ENCODE measurements at regions not wholly inside any gene's neighbourhood (a gene's known extent, or its start where the extent isn't known, plus 50 kb on each side); places are given as distances from the start of the nearest gene placed in this dataset.

DNA sequence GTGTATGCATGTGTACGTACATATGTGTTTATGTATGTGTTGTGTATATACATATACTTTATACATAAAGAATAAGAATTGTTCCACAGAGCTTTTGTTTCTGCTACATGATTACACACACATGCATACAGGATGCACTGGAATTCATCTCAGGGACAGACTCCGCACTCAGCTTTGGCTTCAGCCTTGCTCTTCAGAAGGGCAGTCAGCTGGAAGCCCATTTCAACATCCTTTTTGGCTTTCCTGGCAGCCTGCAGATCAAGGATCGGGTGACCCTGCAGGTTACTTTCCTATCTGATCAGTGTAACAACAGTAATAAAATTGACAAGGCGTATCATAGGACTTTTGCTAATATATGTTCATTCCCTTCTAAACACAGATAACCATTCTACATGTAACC lies 144.1 kb upstream of the COPS8 start:
- TF ChIP-seq GATA2 (IDR thresholded peaks at IDR 0.05; ENCODE audit: low read depth, low read length) (no peak), GATA3 (IDR thresholded peaks at IDR 0.05; ENCODE audit: low read depth, low read length) (no peak)

All from SH-SY5Y (cell line).